H1 (cell line): ENCODE measurements at regions not wholly inside any gene's neighbourhood (a gene's known extent, or its start where the extent isn't known, plus 50 kb on each side); places are given as distances from the start of the nearest gene placed in this dataset.
"Not testable (repeated sequence)": the region's sequence is repeated elsewhere in the genome, so short reads cannot be mapped to it uniquely, and the experiment has no call there.

Experiments used
- CTCF ChIA-PET: fragments of 300-600 bp; sonication (Branson Sonifier 250); formaldehyde crosslinking; loops from one replicate; lab custom pipeline; 2021; ENCODE audit not compliant: partially characterized antibody; lab: Charles Lee
- POLR2A ChIA-PET: fragments of 300-600 bp; sonication (Branson Sonifier 250); formaldehyde crosslinking; loops from one replicate; lab custom pipeline; 2021; ENCODE audit warnings: inconsistent platforms; ENCODE audit not compliant: partially characterized antibody; lab: Charles Lee
- DNase-seq, 2 experiments: peaks; one replicate each; pipeline versions ENCODE4 v3.0.0 to v3.0.0-alpha.2; 2010 to 2022; ENCODE audit warnings: low spot score in 2 of 2, low read depth in 1 of 2, mixed read lengths in 1 of 2
- FAIRE-seq: peaks from 2 replicates; lab custom pipeline; 2011; peaks lifted over from hg19 to GRCh38; lab: Jason Lieb, UNC
- H2AFZ ChIP-seq: 2 replicates; pipeline ENCODE4 v1.8.1; 2012; ENCODE audit warnings: low read length, inconsistent platforms
- H2AK5ac ChIP-seq: 2 replicates; pipeline ENCODE4 v1.6.1; 2013; ENCODE audit warnings: low read depth, low read length
- H2BK120ac ChIP-seq: replicated peaks from 2 replicates; pipeline ENCODE3; 2013; ENCODE audit warnings: low read depth, low read length, inconsistent platforms
- H2BK12ac ChIP-seq: 2 replicates; pipeline ENCODE4 v1.6.1; 2013; ENCODE audit warnings: low read depth, low read length
- H2BK15ac ChIP-seq: 2 replicates; pipeline ENCODE4 v1.6.1; 2013; ENCODE audit warnings: low read length
- H2BK20ac ChIP-seq: 2 replicates; pipeline ENCODE4 v1.6.1; 2013; ENCODE audit warnings: low read length
- H2BK5ac ChIP-seq: 2 replicates; pipeline ENCODE4 v1.6.1; 2013; ENCODE audit warnings: low read depth, low read length
- H3K14ac ChIP-seq: 2 replicates; pipeline ENCODE4 v1.6.1; 2013; ENCODE audit warnings: inconsistent platforms; ENCODE audit not compliant: insufficient read length
- H3K18ac ChIP-seq: 2 replicates; pipeline ENCODE4 v1.6.1; 2013; ENCODE audit warnings: low read length; ENCODE audit errors: extremely low read depth
- H3K23ac ChIP-seq: 2 replicates; pipeline ENCODE4 v1.6.1; 2013; ENCODE audit warnings: inconsistent platforms; ENCODE audit not compliant: insufficient read length
- H3K23me2 ChIP-seq: 2 replicates; pipeline ENCODE4 v1.6.1; 2013; ENCODE audit warnings: low read depth, low read length
- H3K27ac ChIP-seq: 2 replicates; pipeline ENCODE4 v1.6.1; 2011; ENCODE audit warnings: low read depth, low read length, inconsistent platforms
- H3K27me3 ChIP-seq, 4 experiments: replicated peaks in 1 of 4; 1 replicate in 1 of 4; 2 replicates in 3 of 4; pipeline versions ENCODE4 v1.6.1 to v1.8.1; 2011 to 2013; ENCODE audit warnings: low read length in 3 of 4, mild to moderate bottlenecking in 3 of 4, inconsistent platforms in 2 of 4, mixed read lengths in 2 of 4, moderate library complexity in 1 of 4; ENCODE audit not compliant: control insufficient read depth in 3 of 4, insufficient read depth in 3 of 4; ENCODE audit errors: extremely low read depth in 1 of 4
- H3K36me3 ChIP-seq, 4 experiments: 2 replicates each; pipeline versions ENCODE4 v1.6.1 to v1.8.1; 2011 to 2013; ENCODE audit warnings: mild to moderate bottlenecking in 4 of 4, low read length in 3 of 4, moderate library complexity in 2 of 4, control low read depth in 1 of 4, inconsistent platforms in 1 of 4; ENCODE audit not compliant: insufficient read depth in 4 of 4, control insufficient read depth in 2 of 4
- H3K4ac ChIP-seq: replicated peaks from 2 replicates; pipeline ENCODE3; 2013; ENCODE audit warnings: low read length, low read depth, mixed read lengths, inconsistent platforms; ENCODE audit not compliant: insufficient read length
- H3K4me1 ChIP-seq, 4 experiments: replicated peaks in 1 of 4; 1 replicate in 1 of 4; 2 replicates in 3 of 4; pipeline versions ENCODE4 v1.6.1 to v1.8.1; 2011 to 2013; ENCODE audit warnings: low read length in 3 of 4, inconsistent platforms in 2 of 4, mixed read lengths in 1 of 4; ENCODE audit not compliant: insufficient read depth in 4 of 4, control insufficient read depth in 3 of 4
- H3K4me2 ChIP-seq, 2 experiments: 2 replicates each; pipeline versions ENCODE4 v1.6.1 to v1.8.1; 2011 to 2013; ENCODE audit warnings: low read depth in 2 of 2, low read length in 2 of 2, control low read depth in 1 of 2, inconsistent platforms in 1 of 2, mild to moderate bottlenecking in 1 of 2; ENCODE audit not compliant: insufficient read depth in 1 of 2
- H3K4me3 ChIP-seq, 4 experiments: fragments of 200-600, 300-600 bp in 1 of 4; sonication (generic), shearing (Covaris generic), sonication (Bioruptor Twin) in 1 of 4; 2 replicates each; pipeline versions ENCODE4 v1.5.1 to v1.8.1; 2011 to 2016; ENCODE audit warnings: low read length in 4 of 4, low read depth in 3 of 4, control low read depth in 2 of 4, inconsistent platforms in 2 of 4, mild to moderate bottlenecking in 2 of 4, mixed read lengths in 1 of 4, moderate library complexity in 1 of 4; ENCODE audit not compliant: insufficient read depth in 2 of 4; ENCODE audit errors: extremely low read depth in 1 of 4
- H3K56ac ChIP-seq: replicated peaks from 2 replicates; pipeline ENCODE3; 2013; ENCODE audit warnings: low read depth, mild to moderate bottlenecking, mixed read lengths, low read length, inconsistent platforms; ENCODE audit not compliant: insufficient read length
- H3K79me1 ChIP-seq: 2 replicates; pipeline ENCODE4 v1.6.1; 2013; ENCODE audit warnings: low read depth, low read length, control low read depth
- H3K79me2 ChIP-seq, 2 experiments: 2 replicates each; pipeline versions ENCODE4 v1.6.1 to v1.8.1; 2012 to 2013; ENCODE audit warnings: low read length in 2 of 2, mild to moderate bottlenecking in 2 of 2, inconsistent platforms in 1 of 2; ENCODE audit not compliant: insufficient read depth in 2 of 2, control insufficient read depth in 1 of 2
- H3K9ac ChIP-seq, 4 experiments: replicated peaks in 1 of 4; 1 replicate in 1 of 4; 2 replicates in 3 of 4; pipeline versions ENCODE4 v1.6.1 to v1.8.1; 2011 to 2013; ENCODE audit warnings: low read depth in 3 of 4, low read length in 3 of 4, control low read depth in 2 of 4, mild to moderate bottlenecking in 2 of 4, moderate library complexity in 2 of 4, inconsistent platforms in 1 of 4; ENCODE audit errors: extremely low read depth in 1 of 4
- H3K9me3 ChIP-seq, 2 experiments: 2 replicates each; pipeline versions ENCODE4 v1.6.1 to v1.8.1; 2012 to 2013; ENCODE audit warnings: mild to moderate bottlenecking in 2 of 2, moderate library complexity in 2 of 2, control low read depth in 1 of 2, inconsistent platforms in 1 of 2, low read depth in 1 of 2, low read length in 1 of 2, mixed read lengths in 1 of 2; ENCODE audit not compliant: insufficient read depth in 2 of 2
- H4K20me1 ChIP-seq, 2 experiments: replicated peaks in 1 of 2; 2 replicates each; pipeline versions ENCODE3 to v1.8.1; 2011 to 2013; ENCODE audit warnings: inconsistent platforms in 2 of 2, low read length in 2 of 2, mild to moderate bottlenecking in 1 of 2; ENCODE audit not compliant: insufficient read depth in 2 of 2, control insufficient read depth in 1 of 2
- H4K5ac ChIP-seq: 2 replicates; pipeline ENCODE4 v1.6.1; 2013; ENCODE audit warnings: low read length, low read depth, mixed read lengths, inconsistent platforms; ENCODE audit not compliant: insufficient read length
- H4K8ac ChIP-seq: 2 replicates; pipeline ENCODE4 v1.8.0; 2013; ENCODE audit warnings: mild to moderate bottlenecking, moderate library complexity, low read length, inconsistent platforms; ENCODE audit not compliant: insufficient read depth; ENCODE audit errors: extremely low read depth
- H4K91ac ChIP-seq: replicated peaks from 2 replicates; pipeline ENCODE3; 2013; ENCODE audit warnings: low read length, mixed read lengths, inconsistent platforms; ENCODE audit not compliant: insufficient read length
- EGR1 ChIP-seq: IDR thresholded peaks from 2 replicates; pipeline ENCODE4 v1.6.1; 2011; ENCODE audit warnings: low read depth, low read length, borderline replicate concordance
- JUN ChIP-seq: IDR thresholded peaks from 2 replicates; pipeline ENCODE4 v1.6.1; 2011; ENCODE audit warnings: low read depth, mild to moderate bottlenecking, improper control_type of control experiment, low read length
- NRF1 ChIP-seq: IDR thresholded peaks from 2 replicates; pipeline ENCODE4 v1.6.1; 2011; ENCODE audit warnings: mild to moderate bottlenecking, low read depth, low read length, improper control_type of control experiment
- SIN3A ChIP-seq, 2 experiments: IDR thresholded peaks in 1 of 2; conservative IDR thresholded peaks in 1 of 2; 2 replicates each; pipeline ENCODE4 v1.6.1; 2011 to 2012; ENCODE audit warnings: low read length in 2 of 2, improper control_type of control experiment in 1 of 2, low read depth in 1 of 2, mild to moderate bottlenecking in 1 of 2
- WGBS, 2 experiments: shearing (Covaris generic) in 1 of 2; methylation state at CpG; one replicate each; pipeline versions ENCODE4 v1.1.6 to v1.1.7; 2013 to 2015; ENCODE audit warnings: low lambda C conversion rate in 2 of 2, mixed read lengths in 2 of 2, inconsistent platforms in 1 of 2, low coverage in 1 of 2, missing lambda C conversion rate in 1 of 2; ENCODE audit not compliant: insufficient replicate concordance in 2 of 2, insufficient coverage in 1 of 2, insufficient read length in 1 of 2; ENCODE audit errors: extremely low coverage in 1 of 2, missing lambda C conversion rate in 1 of 2; 5-methylcytosine and 5-hydroxymethylcytosine counted together

DNA sequence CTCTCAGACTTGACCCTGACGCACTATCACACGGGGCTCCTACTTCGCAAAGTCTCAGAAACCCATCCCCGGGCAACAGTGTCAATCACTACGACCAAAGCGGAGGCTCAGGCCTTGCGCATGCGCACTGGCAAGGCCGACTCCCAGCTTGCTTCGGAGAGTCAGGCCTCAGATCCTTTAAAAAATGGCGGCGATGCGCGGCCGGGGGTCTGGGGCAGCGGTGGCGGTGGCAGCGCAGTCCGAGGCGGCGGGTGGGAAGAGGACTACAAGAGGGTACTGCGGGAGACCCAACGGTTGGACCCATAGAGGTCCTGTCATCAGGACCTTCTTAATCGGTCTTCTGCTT lies 196.9 kb downstream of the ZNF716 start (continued):
- TF ChIP-seq NRF1 (no peak), JUN (no peak), SIN3A (conservative IDR thresholded peaks at IDR 0.05 in 1 of 2, IDR thresholded peaks at IDR 0.05 in 1 of 2; ENCODE audit: low read depth in 1 of 2, low read length in 2 of 2) (no peak), EGR1 (no peak)
- TF ChIP-seq, all 59 proteins: peak for 0

- H2AFZ ChIP-seq, H3K9ac ChIP-seq, H3K4me1 ChIP-seq, H3K27me3 ChIP-seq, H3K36me3 ChIP-seq, H3K79me2 ChIP-seq, H3K56ac ChIP-seq, H3K4me2 ChIP-seq, H3K4ac ChIP-seq, H3K79me1 ChIP-seq, H3K14ac ChIP-seq, CTCF ChIA-PET, H2BK120ac ChIP-seq, H3K27ac ChIP-seq, POLR2A ChIA-PET, H3K23me2 ChIP-seq, H4K5ac ChIP-seq, H2BK20ac ChIP-seq, DNase-seq, H3K23ac ChIP-seq, H2BK5ac ChIP-seq, H4K91ac ChIP-seq, H3K4me3 ChIP-seq, H4K8ac ChIP-seq, H4K20me1 ChIP-seq, H3K18ac ChIP-seq, H2BK12ac ChIP-seq, H2BK15ac ChIP-seq, H2AK5ac ChIP-seq, FAIRE-seq: not testable (repeated sequence)
- WGBS, 2 experiments = 77% methylated on average over 7 of the region's 17 CpGs; no CpG with 5 or more reads in 1 of the 2 experiments
- H3K9me3 ChIP-seq = peaks cover 65 to 99% of the 10 kb centered on the region in 2 experiments
Observed at GRCh38 chr7:57650401-57650800, 200.4 kb downstream of the ZNF716 start.
